HCT116 (cell line): ENCODE measurements at regions not wholly inside any gene's neighbourhood (a gene's known extent, or its start where the extent isn't known, plus 50 kb on each side); places are given as distances from the start of the nearest gene placed in this dataset.

Experiments
- EZH2 ChIP-seq: fragments of 200-600 bp; sonication (generic); IDR thresholded peaks from 2 replicates; pipeline ENCODE4 v1.6.1; 2017; ENCODE audit warnings: antibody characterized with exemption, mixed run types
- EZH2phosphoT487 ChIP-seq: fragments of 200-600 bp; IDR thresholded peaks from 2 replicates; pipeline ENCODE4 v1.6.1; 2018; ENCODE audit warnings: antibody characterized with exemption, borderline replicate concordance

GRCh38 chr11:32005786-32006416, 85.0 kb upstream of the RCN1 start:
- no peak for TF ChIP-seq EZH2phosphoT487
- no peak for TF ChIP-seq EZH2
